Fibroblast of lung (primary cell): ENCODE measurements at regions not wholly inside any gene's neighbourhood (a gene's known extent, or its start where the extent isn't known, plus 50 kb on each side); places are given as distances from the start of the nearest gene placed in this dataset.

Source experiments
- EZH2 ChIP-seq: IDR thresholded peaks from 2 replicates; pipeline ENCODE4 v1.5.1; 2012; ENCODE audit warnings: low read length, control low read depth, mild to moderate bottlenecking; ENCODE audit errors: missing control alignments
- TF ChIP-seq, protein P1 (sequence below), 2 donors: IDR thresholded peaks in 1 of 2; conservative IDR thresholded peaks in 1 of 2; 1 replicate in 1 of 2; 2 replicates in 1 of 2; pipeline ENCODE4 v1.5.1; 2011 to 2012; ENCODE audit warnings: low read length in 2 of 2, control low read depth in 1 of 2, inconsistent platforms in 1 of 2, low read depth in 1 of 2, mild to moderate bottlenecking in 1 of 2

DNA sequence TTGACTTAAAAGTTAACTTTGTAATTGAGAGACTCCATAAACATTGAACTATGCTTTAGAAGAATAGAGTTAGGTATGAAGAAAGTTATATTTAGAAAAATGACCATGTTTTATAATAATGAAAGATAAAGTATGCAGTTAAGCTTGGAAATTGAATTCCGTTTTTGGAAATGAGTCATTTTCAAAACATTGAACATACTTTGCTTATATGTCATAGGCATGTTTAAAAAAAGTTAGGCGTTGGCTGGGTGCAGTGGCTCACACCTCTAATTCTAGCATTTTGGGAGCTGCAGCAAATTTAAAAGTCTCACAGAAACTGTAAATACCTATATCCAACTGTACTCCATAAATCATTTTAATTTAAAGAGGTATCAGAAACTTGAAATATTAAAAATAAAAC lies 607.4 kb downstream of the CBLN2 start:
- TF ChIP-seq EZH2 = no peak
- TF ChIP-seq, protein P1, sequence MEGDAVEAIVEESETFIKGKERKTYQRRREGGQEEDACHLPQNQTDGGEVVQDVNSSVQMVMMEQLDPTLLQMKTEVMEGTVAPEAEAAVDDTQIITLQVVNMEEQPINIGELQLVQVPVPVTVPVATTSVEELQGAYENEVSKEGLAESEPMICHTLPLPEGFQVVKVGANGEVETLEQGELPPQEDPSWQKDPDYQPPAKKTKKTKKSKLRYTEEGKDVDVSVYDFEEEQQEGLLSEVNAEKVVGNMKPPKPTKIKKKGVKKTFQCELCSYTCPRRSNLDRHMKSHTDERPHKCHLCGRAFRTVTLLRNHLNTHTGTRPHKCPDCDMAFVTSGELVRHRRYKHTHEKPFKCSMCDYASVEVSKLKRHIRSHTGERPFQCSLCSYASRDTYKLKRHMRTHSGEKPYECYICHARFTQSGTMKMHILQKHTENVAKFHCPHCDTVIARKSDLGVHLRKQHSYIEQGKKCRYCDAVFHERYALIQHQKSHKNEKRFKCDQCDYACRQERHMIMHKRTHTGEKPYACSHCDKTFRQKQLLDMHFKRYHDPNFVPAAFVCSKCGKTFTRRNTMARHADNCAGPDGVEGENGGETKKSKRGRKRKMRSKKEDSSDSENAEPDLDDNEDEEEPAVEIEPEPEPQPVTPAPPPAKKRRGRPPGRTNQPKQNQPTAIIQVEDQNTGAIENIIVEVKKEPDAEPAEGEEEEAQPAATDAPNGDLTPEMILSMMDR (conservative IDR thresholded peaks at IDR 0.05 in 1 of 2, IDR thresholded peaks at IDR 0.05 in 1 of 2; ENCODE audit: low read depth in 1 of 2, low read length in 2 of 2) = no peak
